ENCODE measurements at regions not wholly inside any gene's neighbourhood (a gene's known extent, or its start where the extent isn't known, plus 50 kb on each side); places are given as distances from the start of the nearest gene placed in this dataset.
"Not testable (repeated sequence)": the region's sequence is repeated elsewhere in the genome, so short reads cannot be mapped to it uniquely, and the experiment has no call there.

DNA sequence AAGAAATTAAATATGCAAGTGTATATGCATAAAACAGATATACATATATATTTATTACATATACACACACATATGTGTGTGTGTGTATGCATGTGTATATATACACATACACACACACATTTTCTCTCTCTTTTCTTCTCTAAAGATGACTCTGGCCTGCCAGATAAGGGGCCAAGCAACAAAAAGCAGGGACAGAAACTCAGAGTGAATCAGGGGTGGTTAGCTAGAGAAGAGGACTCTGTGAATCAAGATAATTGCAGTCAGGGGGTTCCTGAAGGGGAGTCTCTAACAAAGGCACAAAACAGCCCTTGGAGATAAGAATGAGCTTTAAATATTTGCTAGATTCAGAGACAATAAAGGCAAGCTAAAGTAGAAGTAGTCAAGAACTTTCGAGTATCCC lies 650.5 kb downstream of the UTRN start:
- FAIRE-seq = no peak

DNA sequence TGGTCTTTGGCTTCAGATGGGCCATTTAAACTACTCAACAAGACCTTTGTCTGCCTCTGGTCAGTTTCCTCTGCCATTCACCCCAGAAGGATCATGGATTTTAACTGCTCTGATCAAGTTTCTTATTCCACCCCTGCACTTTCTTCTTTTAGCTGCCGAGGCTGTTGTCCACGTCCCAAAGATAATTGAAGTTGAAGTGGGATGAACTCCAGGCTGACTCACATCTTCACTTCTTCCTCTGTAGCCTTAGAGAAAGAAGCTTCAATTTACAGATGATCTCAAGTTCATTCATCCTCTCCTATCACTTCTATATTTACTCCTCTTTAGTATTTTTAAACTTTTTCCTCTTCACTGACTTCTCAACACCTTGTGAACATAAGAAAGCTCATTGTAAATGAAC lies 651.6 kb downstream of the UTRN start:
- no peak for FAIRE-seq

DNA sequence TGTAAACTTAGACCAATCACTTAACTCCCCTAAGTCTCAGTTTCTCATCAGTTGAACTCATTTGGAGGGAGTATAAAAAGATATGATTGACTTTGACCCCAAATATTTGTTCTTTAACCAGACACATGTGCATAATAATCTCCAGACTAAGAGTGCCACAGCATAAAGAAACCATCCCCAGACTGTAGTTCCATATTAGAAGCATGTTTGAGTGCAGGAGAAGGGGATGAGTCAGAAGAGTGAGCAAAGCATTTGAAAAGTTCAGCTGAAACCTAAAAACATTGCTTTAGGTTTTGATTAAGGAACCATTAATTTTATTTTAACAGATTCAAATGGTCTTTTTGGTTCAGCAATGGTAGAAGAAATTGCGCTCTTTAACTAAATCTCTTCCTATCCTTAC lies 654.8 kb downstream of the UTRN start:
- FAIRE-seq = no peak

DNA sequence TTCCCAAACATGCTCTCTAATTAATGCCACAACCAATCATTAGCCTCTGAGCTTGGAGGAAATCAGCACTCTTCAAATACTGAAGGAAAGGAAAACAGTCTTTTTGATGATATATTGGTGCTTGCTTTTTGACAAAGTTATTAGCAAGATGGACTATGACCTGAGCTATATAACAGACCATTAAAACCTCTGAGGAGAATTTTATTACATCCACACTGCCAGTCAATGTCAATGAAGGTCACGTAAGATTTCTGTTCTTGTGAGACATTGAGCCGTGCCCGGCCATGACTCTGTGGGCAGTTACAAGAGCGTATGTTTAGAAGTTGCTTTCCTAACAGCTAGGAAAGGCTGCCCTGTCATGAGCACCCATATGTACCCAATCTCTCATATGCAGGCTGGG lies 659.0 kb downstream of the UTRN start:
- FAIRE-seq = no peak

DNA sequence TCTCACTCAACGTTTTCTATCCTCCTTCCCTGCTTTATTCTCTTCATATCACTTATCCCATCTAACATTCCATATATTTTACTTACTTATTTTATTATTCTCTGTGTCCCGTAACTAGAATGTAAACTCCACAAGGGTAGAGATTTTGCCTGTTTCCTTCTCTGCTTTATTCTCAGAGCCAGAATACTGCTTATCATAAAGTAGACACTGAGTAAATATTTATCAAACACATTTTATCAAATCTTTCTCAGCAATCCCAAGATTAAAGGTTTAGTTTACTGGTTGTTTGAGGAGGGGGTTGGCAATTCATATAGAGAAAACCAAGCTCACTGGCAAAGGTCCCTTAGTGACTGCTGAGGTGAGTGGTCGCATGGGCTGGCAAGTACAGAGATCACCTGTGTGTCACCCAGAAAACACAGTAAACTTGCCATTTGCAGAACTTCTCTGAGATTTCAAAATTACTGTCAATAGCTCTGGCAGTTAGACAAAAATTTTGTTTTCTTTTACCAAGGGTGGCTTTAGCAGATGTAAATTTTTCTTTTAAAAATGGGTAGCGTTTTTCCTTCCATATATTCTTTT lies 662.4 kb downstream of the UTRN start:
- no peak for FAIRE-seq

DNA sequence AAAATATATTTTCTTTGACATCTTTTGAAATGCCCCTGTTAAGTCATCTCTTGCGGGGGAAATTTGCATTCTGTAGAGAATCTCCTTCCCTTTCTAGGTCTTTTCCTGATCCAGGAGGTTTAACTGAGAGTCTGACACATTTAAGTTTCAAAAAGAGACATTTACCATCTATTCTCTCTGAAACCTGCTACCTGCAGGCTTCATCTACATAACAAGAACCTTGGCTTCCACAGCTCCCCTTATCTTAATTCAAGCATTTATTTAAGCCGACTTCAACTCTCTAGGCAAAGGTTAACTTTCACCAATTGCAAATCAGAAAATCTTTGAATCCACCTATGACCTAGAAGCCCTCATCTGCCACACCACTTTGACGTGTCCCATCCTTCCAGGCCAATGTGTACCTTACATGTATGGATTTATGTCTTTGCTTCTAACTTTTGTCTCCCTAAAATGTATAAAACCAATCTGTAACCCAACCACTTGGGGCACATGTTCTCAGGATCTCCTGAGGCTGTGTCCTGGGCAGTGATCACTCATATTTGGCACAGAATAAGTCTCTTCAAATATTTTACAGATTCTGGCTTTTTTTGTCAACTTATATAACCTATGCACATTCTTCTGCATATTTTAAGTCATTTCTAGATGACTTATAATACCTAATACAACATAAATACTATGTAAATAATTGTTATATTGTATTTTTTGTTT lies 666.7 kb downstream of the UTRN start:
- no peak for FAIRE-seq

DNA sequence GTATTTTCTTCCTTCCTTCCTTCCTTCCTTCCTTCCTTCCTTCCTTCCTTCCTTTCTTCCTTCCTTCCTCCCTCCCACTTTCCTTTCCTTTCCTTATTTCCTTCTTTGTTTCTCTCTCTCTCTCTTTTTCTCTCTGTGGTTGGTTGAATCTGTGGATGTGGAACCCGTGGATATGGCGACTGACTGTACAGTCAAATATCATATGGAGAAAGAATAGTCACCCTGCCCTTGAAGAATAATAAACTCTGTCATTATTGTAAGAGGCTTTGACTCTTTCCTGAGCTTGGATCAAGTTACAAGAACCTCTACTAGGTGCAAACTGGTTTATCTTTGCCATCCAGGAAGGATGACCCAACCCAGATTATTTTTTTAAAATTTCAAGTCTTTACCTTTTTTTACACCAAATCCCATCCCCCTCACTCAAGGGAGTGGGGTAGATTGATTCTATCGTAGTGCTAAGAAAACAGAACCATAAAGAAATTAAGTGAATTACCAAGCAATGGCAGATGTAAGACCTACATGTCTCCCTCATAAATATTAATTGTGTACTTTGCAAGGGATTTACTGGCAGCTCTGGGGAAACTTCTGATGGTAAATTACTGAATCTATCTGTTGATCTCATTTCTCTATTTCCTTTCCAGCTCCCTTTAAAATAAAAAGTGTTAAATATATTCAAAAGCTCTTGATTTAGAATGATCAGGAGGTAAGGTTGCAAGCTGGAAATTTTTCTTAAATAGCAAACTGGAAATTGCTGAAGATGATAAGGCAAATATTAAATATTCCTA lies 667.5 kb downstream of the UTRN start:
- no peak for FAIRE-seq

DNA sequence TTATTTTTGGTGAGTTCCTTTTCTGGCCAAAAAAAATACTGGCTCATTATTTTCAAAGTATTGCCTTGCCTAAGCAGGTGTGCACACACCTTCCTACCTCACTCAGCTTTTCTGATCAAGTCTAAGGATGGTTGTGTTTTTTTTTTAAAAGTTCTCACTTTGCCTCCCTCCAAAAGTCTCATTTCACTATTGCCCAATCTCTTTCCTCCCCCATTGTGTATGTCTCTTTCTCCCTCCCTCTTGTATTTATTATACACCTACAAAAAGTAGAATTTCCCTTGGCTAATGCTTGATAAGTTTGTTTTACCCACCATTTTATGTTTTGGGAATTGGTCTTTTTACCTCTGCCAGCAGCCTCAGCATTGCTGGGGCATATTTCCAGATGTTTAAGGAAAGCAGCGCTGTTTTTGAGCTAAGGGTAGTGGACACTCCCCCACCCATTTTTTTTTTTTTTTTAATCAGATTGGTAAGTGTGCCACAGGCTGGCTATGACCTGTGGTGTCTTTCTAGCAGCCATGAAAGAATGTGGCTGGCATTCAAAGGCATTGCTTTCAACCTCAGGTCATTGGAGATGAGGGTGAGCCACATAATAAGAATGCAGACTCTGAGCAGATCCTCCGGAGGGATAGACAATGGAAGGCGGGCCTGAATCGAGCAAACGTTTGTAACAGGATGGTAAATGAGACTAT lies 668.6 kb downstream of the UTRN start:
- no peak for FAIRE-seq

DNA sequence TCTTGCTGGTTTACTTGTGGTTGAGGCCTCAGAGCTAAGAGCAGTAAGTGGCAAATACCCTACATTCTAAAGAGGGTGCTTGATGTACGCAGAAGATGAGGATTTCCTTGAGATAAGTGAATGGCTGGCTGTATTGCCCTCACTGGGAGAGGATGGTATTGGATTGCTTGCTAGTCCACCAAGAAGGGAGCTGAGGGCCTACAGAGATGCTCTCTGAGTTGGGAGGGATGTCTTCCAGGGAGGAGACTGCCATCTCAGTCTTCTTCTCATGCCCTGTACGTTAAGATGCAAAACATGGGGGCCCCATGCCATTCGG lies 669.1 kb downstream of the UTRN start:
- no peak for FAIRE-seq

DNA sequence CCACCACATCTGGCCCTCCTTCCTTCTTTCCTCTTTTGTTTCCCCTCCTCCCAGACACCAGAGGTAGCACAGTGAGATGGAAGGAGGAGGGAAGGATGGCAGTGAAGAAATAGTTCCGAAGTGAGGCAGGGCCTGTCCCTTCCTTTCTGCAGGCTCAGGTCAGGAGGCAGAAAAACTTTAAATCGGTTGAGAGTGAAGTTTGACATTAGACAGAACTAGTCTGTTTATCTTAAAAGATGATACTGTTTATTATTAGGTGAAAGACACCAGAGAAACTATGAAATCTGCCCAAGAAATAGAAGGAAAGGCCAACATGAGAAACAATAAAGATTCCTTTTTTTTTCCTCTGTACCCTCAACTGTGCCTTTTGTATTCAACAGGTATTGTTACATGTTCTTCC lies 670.3 kb downstream of the UTRN start:
- FAIRE-seq = no peak

DNA sequence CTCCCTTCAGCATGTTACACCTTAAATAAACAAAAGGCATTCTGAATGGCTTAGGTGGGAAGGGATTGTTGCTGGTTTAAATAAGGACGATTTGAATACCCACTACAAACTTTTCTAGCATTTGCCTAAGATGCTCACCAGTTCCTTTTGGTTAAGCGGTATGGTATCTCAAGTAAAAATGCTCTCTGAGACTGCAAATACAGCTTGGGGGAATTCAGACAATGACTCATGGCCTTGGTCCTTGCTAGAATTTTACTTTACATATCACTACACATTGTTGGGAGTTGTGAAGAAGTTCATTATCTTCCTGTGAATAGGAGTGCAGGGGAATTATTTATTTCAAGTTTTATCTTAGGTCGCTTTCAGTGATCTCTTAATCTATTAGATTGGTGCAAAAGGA lies 670.7 kb downstream of the UTRN start:
- no peak for FAIRE-seq

DNA sequence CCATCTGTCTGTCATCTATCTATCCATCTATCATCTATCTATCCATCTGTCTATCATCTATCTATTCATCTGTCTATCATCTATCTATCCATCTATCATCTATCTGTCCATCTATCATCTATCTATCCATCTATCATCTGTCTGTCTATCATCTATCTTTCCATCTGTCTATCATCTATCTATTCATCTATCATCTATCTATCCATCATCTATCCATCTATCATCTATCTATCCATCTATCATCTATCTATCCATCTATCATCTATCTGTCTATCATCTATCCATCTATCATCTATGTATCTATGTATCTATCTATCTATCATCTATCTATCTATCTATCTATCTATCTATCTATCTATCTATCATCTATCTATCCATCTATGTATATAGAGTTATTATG lies 671.6 kb downstream of the UTRN start:
- not testable (repeated sequence) for FAIRE-seq

DNA sequence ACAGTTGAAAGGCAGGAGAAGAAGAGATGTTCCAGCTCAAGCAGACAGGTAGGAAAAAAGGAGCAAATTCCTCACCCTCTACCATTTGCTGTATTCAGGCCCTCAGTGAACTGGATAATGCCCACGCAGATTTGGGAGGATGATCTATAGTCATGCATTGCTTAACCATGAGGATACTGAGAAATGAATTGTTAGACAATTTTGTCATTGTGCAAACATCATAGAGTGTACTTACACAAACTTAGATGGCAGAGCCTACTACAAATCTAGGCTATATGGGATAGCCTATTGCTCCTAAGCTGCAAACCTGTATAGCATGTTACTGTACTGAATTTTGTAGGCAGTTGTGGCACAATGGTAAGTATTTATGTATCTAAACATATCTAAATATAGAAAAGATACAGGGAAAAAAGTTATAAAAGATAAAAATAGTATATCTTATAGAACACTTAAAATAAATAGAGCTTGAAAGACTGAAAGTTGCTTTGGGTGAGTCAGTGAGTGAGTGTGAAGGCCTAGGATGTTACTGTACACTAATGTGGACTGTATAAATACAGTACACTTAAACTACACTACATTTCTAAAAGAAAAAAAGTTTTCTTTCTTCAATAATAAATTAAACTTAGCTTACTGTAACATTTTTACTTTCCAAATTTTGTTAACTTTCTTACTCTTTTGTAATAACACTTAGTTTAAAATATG lies 672.3 kb downstream of the UTRN start:
- peak; percentile 89 for FAIRE-seq

DNA sequence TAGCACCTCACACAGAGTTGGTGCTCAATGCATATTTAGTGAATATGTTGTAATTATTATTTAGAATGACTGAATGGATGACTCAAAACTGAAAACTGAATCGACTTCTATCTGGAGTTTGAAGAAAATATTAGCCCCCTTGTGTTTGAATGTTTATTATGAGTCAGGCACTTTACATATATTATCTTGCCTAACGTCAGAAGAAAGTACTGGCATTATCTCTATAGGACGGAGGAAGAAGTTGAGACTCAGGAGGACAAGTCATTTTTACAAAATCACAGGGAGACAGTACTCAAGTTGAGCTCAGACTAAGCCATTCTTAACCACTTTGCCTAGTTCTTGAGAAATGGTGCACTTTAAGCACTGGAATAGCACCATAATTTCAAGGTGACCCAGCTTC lies 684.0 kb downstream of the UTRN start:
- FAIRE-seq = no peak

DNA sequence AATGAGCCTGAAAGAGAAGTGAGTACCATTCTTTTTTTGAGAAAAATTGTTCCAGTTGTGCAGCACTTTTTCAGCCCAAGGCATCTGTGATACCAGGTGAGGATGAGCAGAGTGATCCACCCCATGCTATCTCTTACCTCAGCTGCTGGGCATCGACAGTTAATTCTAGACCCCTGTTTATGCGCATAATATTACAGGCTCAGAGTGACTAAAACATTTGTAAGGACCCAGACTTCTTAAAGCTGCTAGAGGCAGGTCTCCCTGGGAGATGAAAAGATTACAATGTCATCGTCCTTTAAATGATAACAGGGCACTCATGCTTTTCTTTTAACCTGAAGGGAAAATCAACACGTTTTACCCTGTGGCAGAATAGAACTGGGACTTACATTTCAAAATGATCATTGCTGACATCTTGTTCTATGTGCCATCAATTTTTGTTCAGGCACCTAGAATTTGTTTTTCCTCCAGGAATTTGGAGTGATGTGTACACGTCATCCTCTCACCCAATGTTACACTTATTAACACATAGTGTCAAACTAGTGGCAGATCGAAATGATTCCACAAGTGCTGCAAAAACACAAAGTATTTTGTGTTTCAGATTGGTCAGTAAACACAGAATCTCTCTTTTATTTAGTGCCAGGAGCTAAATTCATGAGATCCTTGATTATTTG lies 684.6 kb downstream of the UTRN start:
- no peak for FAIRE-seq

DNA sequence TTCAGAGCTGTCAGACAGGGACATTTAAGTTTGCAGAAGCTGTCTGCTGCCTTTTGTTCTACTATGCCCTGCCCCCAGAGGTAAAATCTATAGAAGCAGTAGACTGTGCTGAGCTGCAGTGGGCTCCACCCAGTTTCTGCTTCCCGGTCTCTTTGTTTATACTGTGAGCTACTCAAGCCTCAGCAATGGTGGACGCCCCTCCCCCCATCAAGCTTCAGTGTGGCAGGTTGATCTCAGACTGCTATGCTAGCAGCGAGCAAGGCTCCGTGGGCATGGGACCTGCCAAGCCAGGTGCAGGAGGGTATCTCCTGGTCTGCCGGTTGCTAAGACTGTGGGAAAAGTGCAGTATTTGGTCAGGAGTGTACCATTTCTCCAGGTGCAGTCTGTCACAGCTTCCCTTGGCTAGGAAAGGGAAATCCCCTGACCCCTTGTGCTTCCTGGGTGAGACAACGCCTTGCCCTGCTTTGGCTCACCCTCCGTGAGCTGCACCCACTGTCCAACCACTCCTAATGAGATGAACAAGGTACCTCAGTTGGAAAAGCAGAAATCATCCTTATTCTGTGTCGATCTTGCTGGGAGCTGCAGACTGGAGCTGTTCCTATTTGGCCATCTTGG lies 692.2 kb downstream of the UTRN start:
- not testable (repeated sequence) for FAIRE-seq

DNA sequence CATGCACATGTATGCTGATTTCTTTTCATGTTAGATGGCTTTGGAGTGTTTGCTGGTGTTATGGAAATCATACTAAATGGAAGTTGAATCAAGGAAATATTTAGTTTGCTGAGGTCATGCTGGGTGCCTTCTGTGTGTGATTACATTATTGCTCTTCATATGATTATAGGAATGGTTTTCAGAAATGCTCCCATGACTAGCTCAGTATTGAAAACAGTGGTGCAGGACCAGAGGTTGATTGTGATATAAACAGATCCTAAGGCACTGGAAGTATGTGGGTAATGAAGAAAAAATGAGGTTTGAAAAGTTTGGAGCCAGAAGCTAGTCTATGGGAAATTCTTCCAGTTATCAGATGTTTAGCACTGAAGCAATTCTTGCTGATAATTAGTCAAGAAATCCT lies 693.1 kb downstream of the UTRN start:
- FAIRE-seq = no peak

DNA sequence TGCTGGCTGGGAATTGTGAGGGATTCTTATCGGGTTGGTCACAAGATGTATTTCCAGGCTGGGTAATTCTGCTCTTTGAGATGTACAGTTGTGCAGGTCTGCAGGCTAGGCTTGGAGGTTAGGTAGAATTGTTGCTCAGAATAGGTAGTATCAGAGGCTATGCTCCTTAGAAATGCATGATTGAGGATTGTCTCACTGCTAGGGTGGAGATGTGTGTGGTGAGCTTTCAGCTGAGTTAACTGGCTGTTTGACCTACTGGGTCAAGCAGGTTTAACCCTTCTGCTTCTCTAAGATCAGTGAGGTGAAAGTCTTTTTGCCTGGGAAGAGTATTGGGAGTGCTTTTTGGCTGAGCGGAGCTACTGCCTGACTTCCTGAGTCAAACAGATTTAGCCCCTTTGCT lies 701.1 kb downstream of the UTRN start:
- FAIRE-seq = no peak

DNA sequence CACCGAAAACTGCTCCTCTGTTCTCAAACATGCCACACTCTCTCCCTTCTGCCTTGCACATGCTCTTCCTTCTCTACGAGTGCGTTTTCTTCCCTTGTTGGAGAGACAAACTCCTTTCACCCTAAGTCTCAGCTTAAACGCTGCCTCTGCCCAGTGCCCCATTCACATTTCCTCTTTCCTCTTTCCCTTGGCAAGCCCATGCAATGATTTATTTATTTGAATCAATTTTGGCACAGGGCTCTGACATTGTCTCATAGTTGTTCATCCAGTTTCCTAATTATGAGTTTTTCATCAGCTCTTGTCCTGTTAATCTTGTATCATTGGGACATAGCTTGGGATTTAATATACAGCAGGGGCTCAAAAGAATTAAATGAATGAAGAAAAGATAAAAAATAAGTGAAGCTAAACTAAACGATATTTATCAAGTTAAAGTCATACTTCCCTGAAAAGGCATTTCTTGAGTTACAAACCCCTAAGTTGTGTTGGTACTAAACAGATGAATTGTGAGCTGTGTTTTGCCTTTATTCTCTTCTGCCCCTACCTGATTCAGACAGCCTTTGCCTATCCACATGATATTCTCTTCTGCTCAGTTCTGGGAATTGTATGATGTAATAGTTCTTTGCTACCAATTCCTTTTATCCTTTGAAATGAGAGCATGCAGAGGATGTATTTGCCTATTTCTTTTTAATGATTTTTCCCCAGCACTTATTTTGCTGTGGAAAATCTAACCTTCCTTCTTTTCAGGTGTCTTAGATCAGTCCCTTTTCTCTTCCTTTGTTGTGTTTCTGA lies 704.4 kb downstream of the UTRN start:
- no peak for FAIRE-seq

DNA sequence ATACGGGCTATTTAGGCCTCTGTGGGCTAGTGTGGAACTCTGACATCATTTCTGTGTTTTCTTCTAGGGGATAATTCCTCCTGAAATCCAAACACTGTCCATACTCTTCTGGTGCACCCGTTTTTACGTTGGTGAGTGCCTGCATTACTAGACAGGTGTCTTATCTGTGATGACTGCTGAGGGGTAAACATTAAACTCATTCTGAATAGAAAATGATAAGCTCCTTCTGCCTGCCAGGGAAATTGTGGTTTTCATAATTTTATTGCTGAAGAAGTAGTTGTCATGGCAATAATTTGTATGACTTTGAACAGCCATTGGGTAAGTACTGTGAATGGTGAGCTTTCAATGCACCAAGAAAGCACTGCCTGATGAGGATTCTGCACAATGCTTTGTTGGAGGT lies 705.6 kb downstream of the UTRN start:
- no peak for FAIRE-seq

DNA sequence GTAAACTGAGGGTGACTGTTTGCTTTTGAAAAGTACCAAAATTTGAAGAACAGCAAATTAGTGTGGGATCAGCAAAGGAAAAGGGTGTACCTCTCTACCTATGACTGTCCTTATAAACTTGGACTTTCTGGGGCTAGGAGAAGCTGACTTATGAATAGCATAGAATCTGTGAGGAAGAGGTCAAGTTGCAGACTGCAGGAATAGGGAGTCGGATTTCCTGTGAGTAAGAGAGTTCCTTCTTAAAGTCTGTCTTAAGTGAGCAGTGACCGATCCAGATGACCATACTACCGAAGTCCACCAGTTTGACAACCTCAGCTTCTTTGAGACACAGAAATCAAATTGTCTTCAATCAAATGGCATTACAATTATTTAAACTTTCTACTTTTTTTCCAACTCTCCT lies 708.7 kb downstream of the UTRN start:
- FAIRE-seq = no peak
